ENCODE measurements at regions not wholly inside any gene's neighbourhood (a gene's known extent, or its start where the extent isn't known, plus 50 kb on each side); places are given as distances from the start of the nearest gene placed in this dataset.
"Not testable (repeated sequence)": the region's sequence is repeated elsewhere in the genome, so short reads cannot be mapped to it uniquely, and the experiment has no call there.

GRCh38 chr11:100409267-100409666, 277.8 kb upstream of the ARHGAP42 start:
- not testable (repeated sequence) for H3K4me3 ChIP-seq (ENCODE audit: low read depth, low read length); H3K36me3 ChIP-seq (ENCODE audit: control insufficient read depth, insufficient read depth, low read length); DNase-seq (ENCODE audit: low read depth); FAIRE-seq; H3K27me3 ChIP-seq (ENCODE audit: control insufficient read depth, insufficient read depth, low read length)

- H3K36me3 ChIP-seq (ENCODE audit: control insufficient read depth, insufficient read depth, low read length): no peaks in the 10 kb centered on the region
- FAIRE-seq (no peak), DNase-seq (ENCODE audit: low read depth) (no peak)
- H3K27me3 ChIP-seq (ENCODE audit: control insufficient read depth, insufficient read depth, low read length): no peaks in the 10 kb centered on the region
- H3K4me3 ChIP-seq (ENCODE audit: low read depth, low read length): no peak overlapping the region
- no peak for TF ChIP-seq CTCF (IDR thresholded peaks at IDR 0.05; ENCODE audit: insufficient read depth, low read length, severe bottlenecking)
These were observed 267.6 kb upstream of the ARHGAP42 start for GRCh38 chr11:100419518-100419917.

- no peak for TF ChIP-seq CTCF (IDR thresholded peaks at IDR 0.05; ENCODE audit: insufficient read depth, low read length, severe bottlenecking)
- no peaks in the 10 kb centered on the region for H3K36me3 ChIP-seq (ENCODE audit: control insufficient read depth, insufficient read depth, low read length)
- DNase-seq (ENCODE audit: low read depth) (no peak), FAIRE-seq (no peak)
- no peak overlapping the region for H3K4me3 ChIP-seq (ENCODE audit: low read depth, low read length)
- H3K27me3 ChIP-seq (ENCODE audit: control insufficient read depth, insufficient read depth, low read length): no peaks in the 10 kb centered on the region
These were observed 252.1 kb upstream of the ARHGAP42 start for GRCh38 chr11:100434821-100435641.

GRCh38 chr11:100438376-100438775, 248.7 kb upstream of the ARHGAP42 start:
- no peaks in the 10 kb centered on the region for H3K36me3 ChIP-seq (ENCODE audit: control insufficient read depth, insufficient read depth, low read length)
- DNase-seq (ENCODE audit: low read depth) (no peak), FAIRE-seq (no peak)
- H3K27me3 ChIP-seq (ENCODE audit: control insufficient read depth, insufficient read depth, low read length): no peaks in the 10 kb centered on the region
- no peak overlapping the region for H3K4me3 ChIP-seq (ENCODE audit: low read depth, low read length)
- no peak for TF ChIP-seq CTCF (IDR thresholded peaks at IDR 0.05; ENCODE audit: insufficient read depth, low read length, severe bottlenecking)

GRCh38 chr11:100441086-100441485, 246.0 kb upstream of the ARHGAP42 start:
- Histone ChIP-seq H3K4me3 (ENCODE audit: low read depth, low read length) (no peak overlapping the region), H3K27me3 (ENCODE audit: control insufficient read depth, insufficient read depth, low read length) (no peaks in the 10 kb centered on the region), H3K36me3 (ENCODE audit: control insufficient read depth, insufficient read depth, low read length) (no peaks in the 10 kb centered on the region)
- no peak for TF ChIP-seq CTCF (IDR thresholded peaks at IDR 0.05; ENCODE audit: insufficient read depth, low read length, severe bottlenecking)
- FAIRE-seq: no peak
- DNase-seq (ENCODE audit: low read depth): no peak

- no peak overlapping the region for H3K4me3 ChIP-seq (ENCODE audit: low read depth, low read length)
These were observed 245.1 kb upstream of the ARHGAP42 start for GRCh38 chr11:100442017-100442416.

More at GRCh38 chr11:100442017-100442416, 245.1 kb upstream of the ARHGAP42 start:
- DNase-seq (ENCODE audit: low read depth) (peak; percentile 62), FAIRE-seq (no peak)
- Histone ChIP-seq H3K27me3 (ENCODE audit: control insufficient read depth, insufficient read depth, low read length) (peaks cover under 1% of the 10 kb centered on the region), H3K36me3 (ENCODE audit: control insufficient read depth, insufficient read depth, low read length) (no peaks in the 10 kb centered on the region)
- no peak for TF ChIP-seq CTCF (IDR thresholded peaks at IDR 0.05; ENCODE audit: insufficient read depth, low read length, severe bottlenecking)
